UCSD-AML1 (cell line): ENCODE measurements at regions not wholly inside any gene's neighbourhood (a gene's known extent, or its start where the extent isn't known, plus 50 kb on each side); places are given as distances from the start of the nearest gene placed in this dataset.
"Not testable (repeated sequence)": the region's sequence is repeated elsewhere in the genome, so short reads cannot be mapped to it uniquely, and the experiment has no call there.

Experiments used
- DNase-seq: peaks from one replicate; lab custom pipeline; 2025; ENCODE audit not compliant: unreplicated experiment; lab: John Stamatoyannopoulos, UW

DNA sequence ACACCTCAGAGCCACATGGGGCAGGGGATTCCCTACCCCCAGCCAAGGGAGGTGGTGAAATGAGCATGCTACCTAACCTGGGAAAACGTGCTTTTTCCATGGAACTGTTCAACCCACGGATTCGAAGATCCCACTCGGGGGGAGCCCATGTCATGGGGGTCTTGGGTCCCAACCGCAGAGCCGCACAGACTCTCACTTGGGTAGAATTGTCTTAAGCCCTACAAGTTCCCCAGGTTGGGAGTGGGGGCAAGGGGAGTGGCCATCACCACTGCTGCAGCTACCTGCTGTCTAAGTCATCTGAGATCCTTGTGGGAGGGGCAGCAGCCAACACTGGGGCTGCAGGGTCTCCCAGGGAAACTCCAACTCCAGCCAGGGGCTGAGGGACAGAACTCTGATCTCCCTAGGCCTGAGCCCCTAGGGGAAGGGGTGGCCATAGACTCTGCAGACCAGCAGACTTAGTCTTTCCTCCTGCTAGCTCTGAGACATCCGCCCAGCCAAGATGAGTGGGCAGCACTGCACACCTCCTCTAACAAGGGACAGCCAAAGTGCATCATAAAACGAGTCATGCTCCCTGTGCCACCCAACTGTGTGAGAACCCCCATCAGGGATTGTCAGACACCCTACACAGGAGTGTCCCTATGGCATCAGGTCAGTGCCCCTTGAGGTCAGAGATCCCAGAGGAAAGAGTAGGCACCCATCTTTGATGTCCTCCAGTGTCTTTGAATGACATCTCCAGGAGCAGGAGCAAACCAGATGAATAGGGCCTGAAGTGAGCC, 610.4 kb upstream of the SLITRK6 start:
- no peak for DNase-seq

- DNase-seq, result no peak
Observed at GRCh38 chr13:86425170-86425815, 626.1 kb upstream of the SLITRK6 start.

GRCh38 chr13:86426437-86426836, 627.2 kb upstream of the SLITRK6 start:
- DNase-seq, result no peak

- DNase-seq, result no peak
Observed at GRCh38 chr13:86429756-86430155, 630.5 kb upstream of the SLITRK6 start.

GRCh38 chr13:86438034-86438433, 638.8 kb upstream of the SLITRK6 start:
- no peak for DNase-seq

DNA sequence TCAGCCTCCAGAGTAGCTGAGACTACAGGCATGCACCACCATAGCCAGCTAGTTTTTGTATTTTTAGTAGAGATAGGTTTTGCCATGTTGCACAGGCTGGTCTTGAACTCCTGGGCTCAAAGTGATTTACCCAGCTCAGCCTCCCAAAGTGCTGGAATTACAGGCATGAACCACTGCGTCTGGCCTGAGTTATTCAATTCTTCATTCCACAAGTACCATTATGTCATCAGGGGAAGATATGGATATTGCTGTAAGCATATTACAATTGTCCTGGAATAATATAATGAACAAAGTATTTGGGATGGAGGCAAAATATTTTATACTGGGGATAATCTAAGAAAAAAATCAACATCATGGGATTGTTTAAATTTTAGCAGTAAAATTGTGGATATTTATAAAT, 646.0 kb upstream of the SLITRK6 start:
- no peak for DNase-seq

DNA sequence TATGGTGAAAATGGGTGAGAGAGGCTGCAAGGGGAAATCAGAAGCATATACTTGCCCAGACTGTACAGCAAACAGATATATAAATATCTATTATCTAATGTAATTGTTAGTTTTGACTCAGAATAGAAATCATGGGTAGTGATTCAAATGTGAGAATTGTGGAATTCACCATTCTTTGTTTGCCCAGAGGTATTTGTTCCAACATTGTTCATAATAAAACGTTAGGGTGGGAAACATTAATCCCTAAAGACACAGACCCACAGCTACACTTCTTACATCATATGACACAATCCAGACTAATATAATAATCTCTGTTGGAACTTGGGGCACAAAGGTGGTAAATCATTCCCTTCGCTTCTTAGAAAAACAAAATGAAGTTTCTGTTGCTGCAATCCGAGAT, 646.5 kb upstream of the SLITRK6 start:
- no peak for DNase-seq

DNA sequence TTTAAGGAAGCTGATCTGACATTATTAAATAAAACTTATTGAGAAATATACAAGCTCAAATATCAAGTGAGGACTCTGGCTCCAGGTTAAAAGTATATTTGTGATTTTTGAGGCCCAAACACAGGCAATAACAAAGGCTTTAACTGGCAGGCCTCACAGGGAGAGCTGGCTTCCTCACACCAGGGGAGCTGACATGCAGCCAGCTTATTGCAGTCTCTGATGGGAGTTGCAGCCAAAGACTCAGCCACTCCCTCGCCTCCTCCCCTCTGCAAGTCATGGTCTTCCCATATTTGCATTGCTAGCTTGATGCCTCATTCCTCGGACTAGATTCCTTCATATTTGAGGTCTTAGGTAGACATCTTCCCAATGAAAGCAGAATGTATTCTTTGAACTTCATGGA, 647.1 kb upstream of the SLITRK6 start:
- DNase-seq, result no peak

GRCh38 chr13:86447479-86447878, 648.3 kb upstream of the SLITRK6 start:
- DNase-seq, result no peak

- no peak for DNase-seq
Observed at GRCh38 chr13:86462011-86462410, 662.8 kb upstream of the SLITRK6 start.

GRCh38 chr13:86464193-86464592, 665.0 kb upstream of the SLITRK6 start:
- DNase-seq, result no peak

DNA sequence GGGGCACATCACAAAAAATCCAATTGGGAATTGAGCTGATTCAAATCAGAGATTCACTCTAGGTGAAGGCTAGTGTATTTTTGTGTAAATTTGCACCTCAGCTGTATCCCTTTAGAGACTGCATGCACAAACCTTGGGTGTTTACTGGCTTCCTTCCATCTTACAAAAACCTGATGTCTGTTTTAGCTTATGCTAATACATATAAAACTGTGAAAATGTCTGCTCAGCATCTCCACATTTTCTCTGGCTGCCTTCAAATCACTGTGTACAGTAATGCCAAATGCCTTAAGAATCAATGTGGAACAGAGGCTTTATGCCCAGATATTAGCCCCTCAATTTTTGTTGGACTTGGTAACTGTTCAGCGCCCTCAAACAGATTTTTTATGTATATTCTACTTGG, 675.8 kb upstream of the SLITRK6 start:
- DNase-seq, result no peak

DNA sequence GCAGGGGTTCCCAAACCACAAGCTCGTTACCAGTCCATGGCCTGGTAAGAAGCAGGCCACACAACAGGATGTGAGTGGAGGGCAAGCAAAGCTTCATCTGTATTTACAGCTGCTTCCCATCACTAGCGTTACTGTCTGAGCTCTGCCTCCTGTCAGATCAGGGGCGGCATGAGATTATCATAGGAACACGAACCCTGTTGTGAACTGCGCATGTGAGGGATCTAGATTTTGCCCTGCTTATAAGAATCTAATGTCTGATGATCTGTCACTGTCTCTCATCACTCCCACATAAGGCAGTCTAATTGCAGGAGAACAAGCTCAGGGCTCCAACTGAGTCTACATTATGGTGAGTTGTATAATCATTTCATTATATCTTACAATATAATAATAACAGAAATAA, 677.4 kb upstream of the SLITRK6 start:
- DNase-seq, result peak; percentile 1

DNA sequence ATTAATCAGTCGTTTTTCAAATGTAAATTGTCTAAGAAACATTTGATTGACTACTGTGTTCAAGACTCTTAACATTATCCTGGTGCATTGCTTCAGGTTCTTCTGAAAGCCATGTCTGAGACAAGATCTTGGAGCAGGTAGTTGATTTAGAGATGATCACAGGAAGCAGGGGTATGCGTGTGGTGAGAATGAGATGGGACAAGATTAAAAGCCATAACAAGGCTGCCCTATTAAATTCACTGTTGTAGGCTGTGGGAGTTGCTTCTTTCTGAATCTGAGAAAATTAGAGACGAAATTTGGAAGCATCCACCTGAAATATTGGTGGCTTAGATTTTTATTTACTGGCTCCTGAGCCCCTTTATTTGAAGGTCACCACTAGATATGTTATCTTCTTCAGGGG, 687.4 kb upstream of the SLITRK6 start:
- no peak for DNase-seq

GRCh38 chr13:86491121-86491520, 691.9 kb upstream of the SLITRK6 start:
- DNase-seq, result no peak

DNA sequence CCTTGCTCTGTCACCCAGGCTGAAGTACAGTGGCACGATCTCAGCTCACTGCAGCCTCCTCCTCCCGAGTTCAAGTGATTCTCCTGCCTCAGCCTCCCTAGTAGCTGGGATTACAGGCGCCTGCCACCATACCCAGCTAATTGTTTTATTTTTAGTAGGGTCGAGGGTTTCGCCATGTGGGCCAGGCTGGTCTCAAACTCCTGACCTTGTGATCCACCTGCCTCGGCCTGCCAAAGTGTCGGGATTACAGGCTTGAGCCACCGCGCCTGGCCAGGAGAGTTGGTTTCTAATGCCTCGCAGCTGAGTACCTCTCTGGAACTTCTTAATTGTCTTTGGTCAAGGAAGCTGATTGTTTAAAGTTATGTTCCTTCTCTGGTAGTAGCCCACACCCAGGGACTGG, 702.7 kb upstream of the SLITRK6 start:
- not testable (repeated sequence) for DNase-seq

- DNase-seq, result no peak
Observed at GRCh38 chr13:86510792-86511191, 711.6 kb upstream of the SLITRK6 start.

GRCh38 chr13:86541461-86541860, 742.2 kb upstream of the SLITRK6 start:
- DNase-seq, result no peak

- no peak for DNase-seq
Observed at GRCh38 chr13:86554066-86554465, 754.8 kb upstream of the SLITRK6 start.

GRCh38 chr13:86559901-86560300, 760.7 kb upstream of the SLITRK6 start:
- no peak for DNase-seq

DNA sequence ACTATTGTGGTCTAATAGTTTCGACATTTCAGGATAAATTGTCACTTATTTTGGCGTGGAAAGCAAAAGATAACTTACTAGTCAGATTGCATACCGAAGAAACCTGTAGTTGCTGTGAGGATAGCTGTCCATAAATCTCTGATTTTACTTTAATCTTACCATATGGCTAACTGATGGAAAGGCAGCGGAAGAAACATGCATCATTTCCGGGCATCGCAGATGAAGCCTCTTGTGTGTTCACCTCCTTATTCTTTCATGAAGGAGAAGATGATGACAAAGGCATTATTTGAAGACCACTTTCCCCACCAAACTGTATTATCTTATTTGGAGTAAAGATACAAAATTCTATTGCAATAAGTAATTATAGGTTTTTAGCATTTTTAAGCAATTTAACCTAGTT, 763.6 kb upstream of the SLITRK6 start:
- no peak for DNase-seq

- DNase-seq, result no peak
Observed at GRCh38 chr13:86563308-86563707, 764.1 kb upstream of the SLITRK6 start.

DNA sequence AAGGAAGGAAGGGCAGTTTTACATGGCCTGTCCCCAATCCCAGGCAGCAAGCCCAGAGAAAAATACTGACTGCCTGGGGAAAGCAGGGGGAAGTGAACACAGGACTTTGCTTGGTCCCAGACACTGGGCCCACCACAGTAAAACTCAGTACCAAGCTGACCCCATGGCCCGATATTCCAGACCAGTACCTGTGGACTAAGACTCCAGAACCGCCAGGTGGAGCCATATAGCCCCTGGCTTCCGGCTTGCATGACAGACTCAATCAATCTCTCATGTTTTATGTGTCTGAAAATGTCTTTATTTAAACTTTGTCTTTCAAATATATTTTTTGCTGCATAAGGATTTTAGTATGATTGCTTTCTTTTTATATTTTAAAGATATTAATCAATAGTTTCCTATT, 767.9 kb upstream of the SLITRK6 start:
- DNase-seq, result peak; percentile 1
